ENCODE measurements at regions not wholly inside any gene's neighbourhood (a gene's known extent, or its start where the extent isn't known, plus 50 kb on each side); places are given as distances from the start of the nearest gene placed in this dataset.

GRCh38 chr4:106764774-106765173, 271.3 kb downstream of the DKK2 start:
- Histone ChIP-seq H3K36me3 (ENCODE audit: insufficient read depth, low read depth, low read length) (no peaks in the 10 kb centered on the region), H3K27ac (ENCODE audit: low read length) (no peak overlapping the region), H3K27me3 (ENCODE audit: insufficient read depth, low read length) (no peaks in the 10 kb centered on the region), H3K9ac (ENCODE audit: low read depth, low read length) (no peak overlapping the region), H3K4me3 (ENCODE audit: low read length) (no peak overlapping the region), H3K9me3 (ENCODE audit: insufficient read depth, low read depth, low read length) (no peaks in the 10 kb centered on the region), H3K4me1 (ENCODE audit: insufficient read depth, low read length) (no peaks in the 10 kb centered on the region)

GRCh38 chr4:106762666-106763443, 273.3 kb downstream of the DKK2 start:
- no peak overlapping the region for H3K9ac ChIP-seq (ENCODE audit: low read depth, low read length)

GRCh38 chr4:106753426-106753825, 282.7 kb downstream of the DKK2 start:
- Histone ChIP-seq H3K36me3 (ENCODE audit: insufficient read depth, low read depth, low read length) (no peaks in the 10 kb centered on the region), H3K9ac (ENCODE audit: low read depth, low read length) (no peak overlapping the region), H3K27ac (ENCODE audit: low read length) (no peak overlapping the region), H3K4me1 (ENCODE audit: insufficient read depth, low read length) (no peaks in the 10 kb centered on the region), H3K9me3 (ENCODE audit: insufficient read depth, low read depth, low read length) (no peaks in the 10 kb centered on the region), H3K27me3 (ENCODE audit: insufficient read depth, low read length) (no peaks in the 10 kb centered on the region), H3K4me3 (ENCODE audit: low read length) (no peak overlapping the region)

More at GRCh38 chr4:106762666-106763443, 273.3 kb downstream of the DKK2 start:
- Histone ChIP-seq H3K9me3 (ENCODE audit: insufficient read depth, low read depth, low read length) (no peaks in the 10 kb centered on the region), H3K36me3 (ENCODE audit: insufficient read depth, low read depth, low read length) (no peaks in the 10 kb centered on the region), H3K4me1 (ENCODE audit: insufficient read depth, low read length) (no peaks in the 10 kb centered on the region), H3K27me3 (ENCODE audit: insufficient read depth, low read length) (no peaks in the 10 kb centered on the region), H3K27ac (ENCODE audit: low read length) (no peak overlapping the region), H3K4me3 (ENCODE audit: low read length) (no peak overlapping the region)

- Histone ChIP-seq H3K9ac (ENCODE audit: low read depth, low read length) (no peak overlapping the region), H3K9me3 (ENCODE audit: insufficient read depth, low read depth, low read length) (no peaks in the 10 kb centered on the region), H3K27me3 (ENCODE audit: insufficient read depth, low read length) (no peaks in the 10 kb centered on the region), H3K27ac (ENCODE audit: low read length) (no peak overlapping the region), H3K36me3 (ENCODE audit: insufficient read depth, low read depth, low read length) (no peaks in the 10 kb centered on the region), H3K4me3 (ENCODE audit: low read length) (no peak overlapping the region), H3K4me1 (ENCODE audit: insufficient read depth, low read length) (no peaks in the 10 kb centered on the region)
These were observed 289.7 kb downstream of the DKK2 start for GRCh38 chr4:106746451-106746850.

- Histone ChIP-seq H3K27ac (ENCODE audit: low read length) (no peak overlapping the region), H3K9ac (ENCODE audit: low read depth, low read length) (no peak overlapping the region), H3K36me3 (ENCODE audit: insufficient read depth, low read depth, low read length) (no peaks in the 10 kb centered on the region), H3K4me1 (ENCODE audit: insufficient read depth, low read length) (no peaks in the 10 kb centered on the region), H3K27me3 (ENCODE audit: insufficient read depth, low read length) (no peaks in the 10 kb centered on the region), H3K9me3 (ENCODE audit: insufficient read depth, low read depth, low read length) (no peaks in the 10 kb centered on the region), H3K4me3 (ENCODE audit: low read length) (no peak overlapping the region)
These were observed 298.0 kb downstream of the DKK2 start for GRCh38 chr4:106738121-106738520.

GRCh38 chr4:106718548-106718947, 317.6 kb downstream of the DKK2 start:
- H3K9ac ChIP-seq (ENCODE audit: low read depth, low read length), result no peak overlapping the region
- no peaks in the 10 kb centered on the region for H3K9me3 ChIP-seq (ENCODE audit: insufficient read depth, low read depth, low read length)
- no peaks in the 10 kb centered on the region for H3K4me1 ChIP-seq (ENCODE audit: insufficient read depth, low read length)
- H3K4me3 ChIP-seq (ENCODE audit: low read length), result no peak overlapping the region
- H3K36me3 ChIP-seq (ENCODE audit: insufficient read depth, low read depth, low read length), result no peaks in the 10 kb centered on the region
- no peaks in the 10 kb centered on the region for H3K27me3 ChIP-seq (ENCODE audit: insufficient read depth, low read length)
- no peak overlapping the region for H3K27ac ChIP-seq (ENCODE audit: low read length)

- Histone ChIP-seq H3K4me3 (ENCODE audit: low read length) (no peak overlapping the region), H3K9ac (ENCODE audit: low read depth, low read length) (no peak overlapping the region), H3K27ac (ENCODE audit: low read length) (no peak overlapping the region), H3K27me3 (ENCODE audit: insufficient read depth, low read length) (no peaks in the 10 kb centered on the region), H3K4me1 (ENCODE audit: insufficient read depth, low read length) (no peaks in the 10 kb centered on the region), H3K36me3 (ENCODE audit: insufficient read depth, low read depth, low read length) (no peaks in the 10 kb centered on the region), H3K9me3 (ENCODE audit: insufficient read depth, low read depth, low read length) (no peaks in the 10 kb centered on the region)
These were observed 319.0 kb downstream of the DKK2 start for GRCh38 chr4:106717091-106717490.

GRCh38 chr4:106715825-106716224, 320.3 kb downstream of the DKK2 start:
- Histone ChIP-seq H3K9me3 (ENCODE audit: insufficient read depth, low read depth, low read length) (no peaks in the 10 kb centered on the region), H3K27me3 (ENCODE audit: insufficient read depth, low read length) (no peaks in the 10 kb centered on the region), H3K36me3 (ENCODE audit: insufficient read depth, low read depth, low read length) (no peaks in the 10 kb centered on the region), H3K9ac (ENCODE audit: low read depth, low read length) (no peak overlapping the region), H3K4me3 (ENCODE audit: low read length) (no peak overlapping the region), H3K4me1 (ENCODE audit: insufficient read depth, low read length) (no peaks in the 10 kb centered on the region), H3K27ac (ENCODE audit: low read length) (no peak overlapping the region)

- Histone ChIP-seq H3K36me3 (ENCODE audit: insufficient read depth, low read depth, low read length) (no peaks in the 10 kb centered on the region), H3K9ac (ENCODE audit: low read depth, low read length) (no peak overlapping the region), H3K4me1 (ENCODE audit: insufficient read depth, low read length) (no peaks in the 10 kb centered on the region), H3K9me3 (ENCODE audit: insufficient read depth, low read depth, low read length) (no peaks in the 10 kb centered on the region), H3K4me3 (ENCODE audit: low read length) (no peak overlapping the region), H3K27me3 (ENCODE audit: insufficient read depth, low read length) (no peaks in the 10 kb centered on the region), H3K27ac (ENCODE audit: low read length) (no peak overlapping the region)
These were observed 327.7 kb downstream of the DKK2 start for GRCh38 chr4:106708464-106708816.

- Histone ChIP-seq H3K27ac (ENCODE audit: low read length) (no peak overlapping the region), H3K4me1 (ENCODE audit: insufficient read depth, low read length) (no peaks in the 10 kb centered on the region), H3K9me3 (ENCODE audit: insufficient read depth, low read depth, low read length) (no peaks in the 10 kb centered on the region), H3K4me3 (ENCODE audit: low read length) (no peak overlapping the region), H3K9ac (ENCODE audit: low read depth, low read length) (no peak overlapping the region), H3K36me3 (ENCODE audit: insufficient read depth, low read depth, low read length) (no peaks in the 10 kb centered on the region), H3K27me3 (ENCODE audit: insufficient read depth, low read length) (no peaks in the 10 kb centered on the region)
These were observed 328.2 kb downstream of the DKK2 start for GRCh38 chr4:106707776-106708463.

- H3K9me3 ChIP-seq (ENCODE audit: insufficient read depth, low read depth, low read length), result no peaks in the 10 kb centered on the region
- no peak overlapping the region for H3K9ac ChIP-seq (ENCODE audit: low read depth, low read length)
- H3K27me3 ChIP-seq (ENCODE audit: insufficient read depth, low read length), result no peaks in the 10 kb centered on the region
- no peak overlapping the region for H3K4me3 ChIP-seq (ENCODE audit: low read length)
- no peaks in the 10 kb centered on the region for H3K4me1 ChIP-seq (ENCODE audit: insufficient read depth, low read length)
- no peaks in the 10 kb centered on the region for H3K36me3 ChIP-seq (ENCODE audit: insufficient read depth, low read depth, low read length)
- no peak overlapping the region for H3K27ac ChIP-seq (ENCODE audit: low read length)
These were observed 331.8 kb downstream of the DKK2 start for GRCh38 chr4:106704253-106704870.

GRCh38 chr4:106700321-106700720, 331.7 kb upstream of the GIMD1 start:
- H3K9me3 ChIP-seq (ENCODE audit: insufficient read depth, low read depth, low read length), result no peaks in the 10 kb centered on the region; the same call in 1 of the 2 replicates
- H3K36me3 ChIP-seq (ENCODE audit: insufficient read depth, low read depth, low read length), result no peaks in the 10 kb centered on the region
- no peaks in the 10 kb centered on the region for H3K27me3 ChIP-seq (ENCODE audit: insufficient read depth, low read length)
- no peaks in the 10 kb centered on the region for H3K4me1 ChIP-seq (ENCODE audit: insufficient read depth, low read length)
- no peak overlapping the region for H3K9ac ChIP-seq (ENCODE audit: low read depth, low read length)
- H3K27ac ChIP-seq (ENCODE audit: low read length), result no peak overlapping the region
- no peak overlapping the region for H3K4me3 ChIP-seq (ENCODE audit: low read length)
